A673 (cell line): ENCODE measurements at regions not wholly inside any gene's neighbourhood (a gene's known extent, or its start where the extent isn't known, plus 50 kb on each side); places are given as distances from the start of the nearest gene placed in this dataset.

ENCODE experiments used
- CTCF ChIP-seq: fragments of 300-800, 200-600 bp; sonication (generic); conservative IDR thresholded peaks from 2 replicates; pipeline ENCODE4 v1.5.1; 2017; ENCODE audit warnings: low read depth, mild to moderate bottlenecking, antibody characterized with exemption, low read length, moderate library complexity, mixed read lengths
- EZH2 ChIP-seq: fragments of 200-600 bp; sonication (generic); IDR thresholded peaks from 2 replicates; pipeline ENCODE4 v1.6.1; 2017; ENCODE audit warnings: borderline replicate concordance, low read depth, mild to moderate bottlenecking, mixed read lengths, antibody characterized with exemption, low read length; ENCODE audit not compliant: poor library complexity, severe bottlenecking

DNA sequence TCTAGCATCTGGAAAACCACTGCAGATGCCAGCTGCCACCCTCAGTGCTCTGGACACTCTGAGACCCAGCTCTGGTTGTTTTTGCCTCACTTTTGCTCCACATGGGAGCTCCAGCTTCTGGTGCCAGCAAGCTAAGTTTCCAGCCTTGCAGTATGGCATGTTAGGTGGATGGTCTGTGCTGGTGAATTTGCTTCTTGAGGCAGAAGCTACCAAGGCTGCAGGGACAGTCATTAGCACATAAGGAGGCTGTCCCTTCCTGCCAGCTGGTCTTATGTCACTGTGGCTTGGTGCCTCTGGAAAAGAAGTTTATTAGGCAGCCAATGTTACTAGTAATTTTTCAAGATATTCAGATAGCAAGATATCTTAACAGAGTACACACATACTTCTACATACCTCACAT is 64.2 kb upstream of the CSRP2 start:
- TF ChIP-seq EZH2 (no peak), CTCF (no peak)
